Natural killer cell (primary cell): ENCODE measurements at regions not wholly inside any gene's neighbourhood (a gene's known extent, or its start where the extent isn't known, plus 50 kb on each side); places are given as distances from the start of the nearest gene placed in this dataset.

Source experiments
- ATAC-seq, 3 donors: fragments of 150-1000 bp in 2 of 3; fragments of 200-7000 bp in 1 of 3; cut with Tn5 transposase; 1 replicate in 1 of 3; 2 replicates in 2 of 3; pipeline ENCODE4 v1.10.0; 2021; ENCODE audit warnings: mild to moderate bottlenecking in 2 of 3, moderate library complexity in 2 of 3
- DNase-seq, 2 donors: peaks; one replicate each; pipeline versions ENCODE4 v3.0.0 to v3.0.0-alpha.2; 2013 to 2021; ENCODE audit warnings: mixed read lengths in 1 of 2
- H3K27ac ChIP-seq: one replicate; pipeline ENCODE4 v1.5.1; 2013; ENCODE audit warnings: mild to moderate bottlenecking, low read length
- H3K27me3 ChIP-seq: one replicate; pipeline ENCODE4 v1.6.1; 2013; ENCODE audit warnings: low read length; ENCODE audit not compliant: control insufficient read depth, insufficient read depth
- H3K36me3 ChIP-seq: one replicate; pipeline ENCODE4 v1.6.1; 2013; ENCODE audit warnings: low read length; ENCODE audit not compliant: control insufficient read depth, insufficient read depth
- H3K4me1 ChIP-seq: one replicate; pipeline ENCODE4 v1.6.1; 2013; ENCODE audit warnings: low read length; ENCODE audit not compliant: control insufficient read depth, insufficient read depth
- H3K4me3 ChIP-seq: one replicate; pipeline ENCODE4 v1.5.1; 2013; ENCODE audit warnings: low read length
- H3K9me3 ChIP-seq: one replicate; pipeline ENCODE4 v1.6.1; 2013; ENCODE audit warnings: low read length; ENCODE audit not compliant: control insufficient read depth, insufficient read depth
- H3K27ac Mint-ChIP-seq, 2 donors: one replicate each; pipeline ENCODE4 v1.8.0; 2022; ENCODE audit warnings: mild to moderate bottlenecking in 2 of 2, mixed read lengths in 2 of 2, moderate library complexity in 1 of 2
- H3K27me3 Mint-ChIP-seq, 2 donors: one replicate each; pipeline ENCODE4 v1.8.0; 2022; ENCODE audit warnings: low read depth in 2 of 2, mixed read lengths in 2 of 2
- H3K36me3 Mint-ChIP-seq: one replicate; pipeline ENCODE4 v1.8.0; 2022; ENCODE audit warnings: mixed read lengths
- H3K4me1 Mint-ChIP-seq, 2 donors: one replicate each; pipeline ENCODE4 v1.8.0; 2022; ENCODE audit warnings: mixed read lengths in 2 of 2
- H3K4me3 Mint-ChIP-seq: one replicate; pipeline ENCODE4 v1.8.0; 2022; ENCODE audit warnings: mild to moderate bottlenecking, moderate library complexity, mixed read lengths
- H3K9me3 Mint-ChIP-seq, 2 donors: one replicate each; pipeline ENCODE4 v1.8.0; 2022; ENCODE audit warnings: mixed read lengths in 2 of 2
- WGBS: methylation state at CpG from one replicate; pipeline ENCODE4 v1.1.7; 2013; ENCODE audit warnings: missing lambda C conversion rate; ENCODE audit not compliant: insufficient coverage; 5-methylcytosine and 5-hydroxymethylcytosine counted together
- intact Hi-C: fragments of 100-400 bp; cut with micrococcal nuclease; formaldehyde crosslinking; loops from one replicate; pipeline ENCODE4 v1.14.2; 2022
- TF ChIP-seq, protein P1 (sequence below): fragments of 200-600 bp; IDR thresholded peaks from one replicate; pipeline ENCODE4 v1.8.0; 2022; ENCODE audit warnings: antibody characterized with exemption

DNA sequence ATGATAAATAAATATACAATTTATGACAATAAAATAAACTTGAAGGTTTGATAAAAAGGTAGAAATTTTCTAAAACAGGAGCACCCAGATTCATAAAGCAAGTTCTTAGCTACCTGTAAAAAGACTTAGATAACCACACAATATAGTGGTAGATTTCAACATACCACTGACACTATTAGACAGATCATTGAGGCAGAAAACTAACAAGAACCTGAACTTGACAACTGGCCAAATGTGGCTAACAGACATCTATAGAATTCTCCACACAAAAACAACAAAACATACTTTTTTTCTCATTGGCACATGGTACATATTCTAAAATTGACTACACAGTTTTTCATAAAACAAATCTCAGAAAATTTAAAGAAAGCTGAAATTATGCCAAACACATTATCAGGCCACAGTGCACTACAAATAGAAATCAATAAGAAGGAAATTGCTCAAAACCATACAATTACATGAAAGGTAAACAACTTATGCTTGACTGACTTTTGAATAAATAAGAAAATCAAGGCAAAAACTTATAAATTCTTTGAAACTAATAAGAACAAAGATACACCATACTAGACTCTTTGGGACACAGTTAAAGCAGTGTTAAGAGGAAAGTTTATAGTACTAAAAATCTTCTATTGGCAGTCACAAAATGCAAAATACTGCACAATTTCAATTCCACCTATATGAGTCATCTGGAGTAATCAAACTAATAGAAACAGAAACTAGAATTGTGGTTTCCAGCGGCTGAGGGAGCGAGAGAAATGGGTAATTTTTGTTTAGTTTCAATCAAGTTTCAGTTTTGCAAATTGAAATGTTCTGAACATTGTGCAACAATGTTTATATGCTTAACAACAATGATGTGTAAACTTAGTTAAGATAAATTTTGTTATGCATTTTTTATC is 925.6 kb downstream of the SH3BGRL start:
- H3K27ac Mint-ChIP-seq: peak overlapping the region in 1 of 2 donors; percentile 75
- peaks cover 0 to 8% of the 10 kb centered on the region in 2 donors for H3K4me1 Mint-ChIP-seq
- DNase-seq (peak in 1 of 2 donors; percentile 46), ATAC-seq (peak in 2 of 3 donors; percentile 18 to 63)
- H3K4me3 Mint-ChIP-seq: peak overlapping the region; percentile 41
- intact Hi-C loops: no loop called here
- Histone ChIP-seq H3K36me3 (no peaks in the 10 kb centered on the region), H3K27me3 (no peaks in the 10 kb centered on the region), H3K9me3 (no peaks in the 10 kb centered on the region), H3K4me3 (no peak overlapping the region), H3K27ac (peak overlapping the region; percentile 19), H3K4me1 (no peaks in the 10 kb centered on the region)
- WGBS: 13% methylated on average over 2 of the region's 2 CpGs
- H3K36me3 Mint-ChIP-seq: no peaks in the 10 kb centered on the region
- H3K27me3 Mint-ChIP-seq: no peaks in the 10 kb centered on the region
- peaks cover 2 to 11% of the 10 kb centered on the region in 2 donors for H3K9me3 Mint-ChIP-seq
- TF ChIP-seq, protein P1, sequence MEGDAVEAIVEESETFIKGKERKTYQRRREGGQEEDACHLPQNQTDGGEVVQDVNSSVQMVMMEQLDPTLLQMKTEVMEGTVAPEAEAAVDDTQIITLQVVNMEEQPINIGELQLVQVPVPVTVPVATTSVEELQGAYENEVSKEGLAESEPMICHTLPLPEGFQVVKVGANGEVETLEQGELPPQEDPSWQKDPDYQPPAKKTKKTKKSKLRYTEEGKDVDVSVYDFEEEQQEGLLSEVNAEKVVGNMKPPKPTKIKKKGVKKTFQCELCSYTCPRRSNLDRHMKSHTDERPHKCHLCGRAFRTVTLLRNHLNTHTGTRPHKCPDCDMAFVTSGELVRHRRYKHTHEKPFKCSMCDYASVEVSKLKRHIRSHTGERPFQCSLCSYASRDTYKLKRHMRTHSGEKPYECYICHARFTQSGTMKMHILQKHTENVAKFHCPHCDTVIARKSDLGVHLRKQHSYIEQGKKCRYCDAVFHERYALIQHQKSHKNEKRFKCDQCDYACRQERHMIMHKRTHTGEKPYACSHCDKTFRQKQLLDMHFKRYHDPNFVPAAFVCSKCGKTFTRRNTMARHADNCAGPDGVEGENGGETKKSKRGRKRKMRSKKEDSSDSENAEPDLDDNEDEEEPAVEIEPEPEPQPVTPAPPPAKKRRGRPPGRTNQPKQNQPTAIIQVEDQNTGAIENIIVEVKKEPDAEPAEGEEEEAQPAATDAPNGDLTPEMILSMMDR: no peak

DNA sequence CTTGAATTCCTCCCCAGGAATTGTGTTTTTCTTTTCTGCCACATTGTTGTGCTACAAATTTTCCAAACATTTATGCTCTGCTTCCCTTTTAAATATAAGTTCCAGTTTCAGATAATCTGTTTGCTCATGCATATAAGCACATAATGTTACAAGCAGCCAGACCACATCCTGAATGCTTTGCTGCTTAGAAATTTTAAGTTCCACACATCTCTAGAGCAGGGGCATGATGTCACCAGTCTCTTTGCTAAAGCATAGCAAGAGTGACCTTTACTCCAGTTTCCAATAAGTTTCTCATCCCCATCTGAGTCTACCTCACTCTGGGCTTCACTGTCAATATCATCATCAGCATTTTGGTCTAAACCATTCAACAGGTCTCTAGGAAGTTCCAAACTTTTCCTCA is 932.5 kb downstream of the SH3BGRL start:
- H3K4me1 ChIP-seq: peaks cover 9% of the 10 kb centered on the region
- TF ChIP-seq, protein P1: no peak
- ATAC-seq (peak in 1 of 3 donors; percentile 66), DNase-seq (peak in 1 of 2 donors; percentile 6)
- intact Hi-C loops: no loop called here
- H3K9me3 Mint-ChIP-seq: peaks cover 2 to 13% of the 10 kb centered on the region in 2 donors
- H3K27me3 ChIP-seq: no peaks in the 10 kb centered on the region
- peak overlapping the region; percentile 54 for H3K27ac ChIP-seq
- H3K27me3 Mint-ChIP-seq: no peaks in the 10 kb centered on the region
- no peaks in the 10 kb centered on the region for H3K36me3 ChIP-seq
- H3K9me3 ChIP-seq: peaks cover 7% of the 10 kb centered on the region
- no peaks in the 10 kb centered on the region for H3K4me1 Mint-ChIP-seq
- H3K4me3 ChIP-seq: no peak overlapping the region
- no peaks in the 10 kb centered on the region for H3K36me3 Mint-ChIP-seq
- H3K4me3 Mint-ChIP-seq: no peak overlapping the region
- no peak overlapping the region for H3K27ac Mint-ChIP-seq

DNA sequence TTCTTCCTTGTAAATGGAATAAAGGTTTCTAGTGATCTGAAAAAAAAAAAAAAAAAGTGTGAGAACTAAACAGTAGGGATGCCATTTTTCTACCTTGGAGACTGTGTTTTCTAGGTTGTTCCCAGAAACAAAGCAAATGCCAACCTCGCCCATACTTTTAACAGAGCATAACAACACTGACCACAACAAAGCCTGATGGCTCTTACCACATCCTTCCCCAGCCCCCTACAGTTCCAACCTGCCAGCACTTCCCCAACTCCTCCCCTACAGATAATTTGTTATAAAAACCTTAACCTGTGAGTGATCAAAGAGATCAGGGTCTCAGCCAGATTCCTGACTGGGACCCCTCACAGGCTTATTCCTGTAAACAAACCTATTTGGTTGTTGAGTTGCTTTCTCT is 940.0 kb downstream of the SH3BGRL start:
- Mint-ChIP-seq H3K4me3 (peak overlapping the region; percentile 41), H3K4me1 (peaks cover 0 to 22% of the 10 kb centered on the region in 2 donors), H3K27me3 (no peaks in the 10 kb centered on the region), H3K27ac (peak overlapping the region in 1 of 2 donors; percentile 7), H3K9me3 (peaks cover 0 to 16% of the 10 kb centered on the region in 2 donors), H3K36me3 (no peaks in the 10 kb centered on the region)
- Histone ChIP-seq H3K27me3 (no peaks in the 10 kb centered on the region), H3K27ac (no peak overlapping the region), H3K4me3 (no peak overlapping the region), H3K36me3 (no peaks in the 10 kb centered on the region), H3K4me1 (peaks cover 4% of the 10 kb centered on the region), H3K9me3 (no peaks in the 10 kb centered on the region)
- WGBS: 0% methylated on average over 1 of the region's 1 CpG
- DNase-seq: peak in 1 of 2 donors; percentile 68
- TF ChIP-seq, protein P1: no peak
- intact Hi-C loops: no loop called here
- ATAC-seq: peak in 1 of 3 donors; percentile 76
